Medulla oblongata (tissue), 1 donor: ENCODE measurements at regions not wholly inside any gene's neighbourhood (a gene's known extent, or its start where the extent isn't known, plus 50 kb on each side); places are given as distances from the start of the nearest gene placed in this dataset.

Source experiments
- DNase-seq: peaks from one replicate; pipeline ENCODE4 v3.0.0-alpha.2; 2015; ENCODE audit errors: extremely low spot score

DNA sequence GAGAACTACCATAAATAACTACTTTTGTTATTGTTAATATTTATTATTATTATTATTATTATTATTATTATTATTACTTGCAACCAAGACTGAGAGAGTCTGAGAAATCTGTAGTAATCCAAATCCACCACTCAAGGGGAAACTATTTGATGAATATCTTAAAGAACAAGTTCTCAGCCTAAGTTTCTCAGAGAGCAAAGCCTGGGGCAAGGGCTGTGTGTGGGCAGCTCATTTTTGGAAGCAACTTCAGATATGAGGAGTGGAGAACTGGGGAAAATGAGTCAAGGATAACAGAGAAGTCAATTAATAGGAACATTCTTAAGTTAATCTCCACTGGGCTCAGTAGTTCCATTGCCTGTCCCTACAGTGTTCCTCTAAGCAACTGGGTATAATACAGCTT is 57.1 kb upstream of the KCNJ16 start:
- DNase-seq, result no peak

DNA sequence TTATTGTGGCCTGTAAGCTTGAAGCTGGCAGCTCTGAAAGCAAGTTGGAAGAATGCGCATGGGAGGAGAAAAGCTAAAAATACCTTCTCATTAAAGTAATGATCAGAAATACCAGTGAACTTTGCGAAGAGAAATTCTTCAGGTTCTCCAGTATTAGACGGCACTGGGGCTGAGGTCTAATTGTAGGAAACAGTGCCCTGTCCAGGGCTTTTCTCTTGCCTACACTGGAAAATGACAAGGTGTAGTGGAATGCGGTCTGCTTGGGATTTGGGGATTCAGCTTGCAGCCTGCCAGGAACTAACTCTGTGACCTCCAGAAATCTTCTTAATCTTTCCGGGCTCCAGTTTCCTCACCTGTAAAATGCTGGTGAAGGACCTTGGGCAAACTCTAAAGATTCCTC is 53.3 kb upstream of the KCNJ16 start:
- no peak for DNase-seq

DNA sequence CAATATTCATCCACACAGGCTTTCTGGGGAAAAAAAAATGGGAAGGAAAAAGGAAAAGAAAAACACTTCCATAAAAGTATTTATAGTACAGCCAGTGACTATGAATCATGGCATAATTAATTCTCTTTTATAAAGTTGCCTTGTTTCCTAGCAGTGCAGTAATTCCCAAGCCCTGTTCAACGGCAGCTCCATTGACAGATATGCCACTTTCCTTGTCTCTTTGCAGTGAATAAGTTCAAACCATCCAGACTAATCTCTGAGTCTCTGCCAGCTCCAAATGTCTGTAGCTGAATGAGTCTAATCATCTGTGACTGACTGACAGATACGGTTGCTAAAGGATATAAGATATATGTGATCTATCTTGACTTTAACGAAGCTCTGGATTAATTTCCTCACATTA is 52.9 kb upstream of the KCNJ16 start:
- no peak for DNase-seq

DNA sequence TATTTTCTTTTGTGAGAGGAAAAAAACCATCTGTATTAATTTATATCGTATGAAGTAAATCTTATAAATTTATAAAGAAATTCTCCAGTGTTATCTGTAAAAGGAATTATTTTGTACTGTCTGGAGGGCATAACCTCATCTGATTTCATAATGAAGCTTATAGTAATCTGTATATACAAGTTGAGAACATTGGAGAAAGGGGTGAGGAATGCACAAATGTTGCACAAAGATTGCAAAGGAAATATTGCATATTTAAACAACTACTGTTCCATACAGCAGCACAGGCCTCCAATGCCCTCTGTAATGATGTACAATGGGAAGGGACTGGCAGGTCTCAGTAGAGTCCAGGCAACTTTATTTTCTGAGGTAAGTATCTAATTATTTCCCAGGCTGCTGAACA is 50.8 kb upstream of the KCNJ16 start:
- DNase-seq, result no peak
